Neural progenitor cell (in vitro differentiated cells): ENCODE measurements at regions not wholly inside any gene's neighbourhood (a gene's known extent, or its start where the extent isn't known, plus 50 kb on each side); places are given as distances from the start of the nearest gene placed in this dataset.

Experiments used
- EZH2phosphoT487 ChIP-seq: fragments of 200-600 bp; sonication (generic); IDR thresholded peaks from 2 replicates; pipeline ENCODE4 v1.6.1; 2017; ENCODE audit warnings: antibody characterized with exemption
- TF ChIP-seq, protein P1 (sequence below): fragments of 200-600 bp; sonication (generic); IDR thresholded peaks from 2 replicates; pipeline ENCODE4 v1.5.1; 2017; ENCODE audit warnings: antibody characterized with exemption, mild to moderate bottlenecking

DNA sequence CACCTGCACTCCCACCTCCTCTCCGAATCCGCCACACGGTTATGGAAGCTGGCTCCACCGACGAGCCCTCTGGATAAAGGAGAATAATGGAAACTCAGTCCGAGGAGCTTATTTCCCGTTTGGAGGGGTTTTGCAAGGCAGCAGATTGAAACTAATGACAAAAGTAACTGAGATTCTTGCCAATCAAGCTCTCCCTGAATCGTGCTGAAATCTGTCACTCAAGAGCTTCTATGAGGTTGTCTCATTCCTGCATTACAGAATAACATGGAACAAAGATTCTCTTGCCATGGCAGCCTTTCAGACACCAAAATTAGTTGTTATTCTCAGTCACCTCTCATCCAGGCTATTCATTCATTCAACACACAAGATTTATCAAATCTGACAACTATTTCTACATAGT is 405.9 kb downstream of the SOX9 start:
- TF ChIP-seq, protein P1, sequence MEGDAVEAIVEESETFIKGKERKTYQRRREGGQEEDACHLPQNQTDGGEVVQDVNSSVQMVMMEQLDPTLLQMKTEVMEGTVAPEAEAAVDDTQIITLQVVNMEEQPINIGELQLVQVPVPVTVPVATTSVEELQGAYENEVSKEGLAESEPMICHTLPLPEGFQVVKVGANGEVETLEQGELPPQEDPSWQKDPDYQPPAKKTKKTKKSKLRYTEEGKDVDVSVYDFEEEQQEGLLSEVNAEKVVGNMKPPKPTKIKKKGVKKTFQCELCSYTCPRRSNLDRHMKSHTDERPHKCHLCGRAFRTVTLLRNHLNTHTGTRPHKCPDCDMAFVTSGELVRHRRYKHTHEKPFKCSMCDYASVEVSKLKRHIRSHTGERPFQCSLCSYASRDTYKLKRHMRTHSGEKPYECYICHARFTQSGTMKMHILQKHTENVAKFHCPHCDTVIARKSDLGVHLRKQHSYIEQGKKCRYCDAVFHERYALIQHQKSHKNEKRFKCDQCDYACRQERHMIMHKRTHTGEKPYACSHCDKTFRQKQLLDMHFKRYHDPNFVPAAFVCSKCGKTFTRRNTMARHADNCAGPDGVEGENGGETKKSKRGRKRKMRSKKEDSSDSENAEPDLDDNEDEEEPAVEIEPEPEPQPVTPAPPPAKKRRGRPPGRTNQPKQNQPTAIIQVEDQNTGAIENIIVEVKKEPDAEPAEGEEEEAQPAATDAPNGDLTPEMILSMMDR = no peak
- no peak for TF ChIP-seq EZH2phosphoT487
